Smooth muscle cell (in vitro differentiated cells): ENCODE measurements at regions not wholly inside any gene's neighbourhood (a gene's known extent, or its start where the extent isn't known, plus 50 kb on each side); places are given as distances from the start of the nearest gene placed in this dataset.
A peak's percentile ranks its signal among the peaks of the same experiment; 100 is the strongest.

Source experiments
- DNase-seq: peaks from one replicate; lab custom pipeline; 2025; ENCODE audit not compliant: unreplicated experiment; lab: John Stamatoyannopoulos, UW
- H2AFZ ChIP-seq: fragments of 200-600 bp; sonication (generic); 2 replicates; pipeline ENCODE4 v1.6.0; 2016; ENCODE audit warnings: antibody characterized with exemption, low read depth, mild to moderate bottlenecking
- H3F3A ChIP-seq: fragments of 200-600 bp; sonication (generic); 2 replicates; pipeline ENCODE4 v1.6.0; 2017; ENCODE audit warnings: antibody characterized with exemption, low read depth
- H3K27ac ChIP-seq: fragments of 200-600 bp; sonication (generic); 2 replicates; pipeline ENCODE4 v1.5.1; 2016; ENCODE audit warnings: low read depth, mild to moderate bottlenecking
- H3K27me3 ChIP-seq: fragments of 200-600 bp; sonication (generic); 2 replicates; pipeline ENCODE4 v1.6.1; 2016; ENCODE audit warnings: low read depth, mild to moderate bottlenecking
- H3K36me3 ChIP-seq: fragments of 200-600 bp; sonication (generic); 2 replicates; pipeline ENCODE4 v1.5.1; 2016; ENCODE audit warnings: low read depth
- H3K4me1 ChIP-seq: fragments of 200-600 bp; sonication (generic); 2 replicates; pipeline ENCODE4 v1.5.1; 2016; ENCODE audit warnings: low read depth
- H3K4me2 ChIP-seq: fragments of 200-600 bp; sonication (generic); 2 replicates; pipeline ENCODE4 v1.6.0; 2016; ENCODE audit warnings: mild to moderate bottlenecking
- H3K4me3 ChIP-seq: fragments of 200-600 bp; sonication (generic); 2 replicates; pipeline ENCODE4 v1.5.1; 2016; ENCODE audit warnings: mild to moderate bottlenecking
- H3K79me2 ChIP-seq: fragments of 200-600 bp; sonication (generic); 2 replicates; pipeline ENCODE4 v1.6.0; 2016; ENCODE audit warnings: low read depth, mild to moderate bottlenecking
- H3K9ac ChIP-seq: fragments of 200-600 bp; sonication (generic); 2 replicates; pipeline ENCODE4 v1.6.0; 2016; ENCODE audit warnings: low read depth
- H3K9me3 ChIP-seq: fragments of 200-600 bp; sonication (generic); replicated peaks from 2 replicates; pipeline ENCODE4 v1.5.1; 2016; ENCODE audit warnings: low read depth
- H4K20me1 ChIP-seq: fragments of 200-600 bp; sonication (generic); 2 replicates; pipeline ENCODE4 v1.6.0; 2016; ENCODE audit warnings: low read depth
- WGBS: methylation state at CpG from one replicate; pipeline ENCODE4 v1.1.7; 2016; ENCODE audit warnings: low lambda C conversion rate; 5-methylcytosine and 5-hydroxymethylcytosine counted together
- TF ChIP-seq, protein P1 (sequence below): fragments of 200-600 bp; sonication (generic); IDR thresholded peaks from 2 replicates; pipeline ENCODE4 v1.5.1; 2017; ENCODE audit warnings: borderline replicate concordance, mild to moderate bottlenecking, antibody characterized with exemption; ENCODE audit not compliant: insufficient read depth, poor library complexity, severe bottlenecking

- no peaks in the 10 kb centered on the region for H3F3A ChIP-seq
- TF ChIP-seq, protein P1, sequence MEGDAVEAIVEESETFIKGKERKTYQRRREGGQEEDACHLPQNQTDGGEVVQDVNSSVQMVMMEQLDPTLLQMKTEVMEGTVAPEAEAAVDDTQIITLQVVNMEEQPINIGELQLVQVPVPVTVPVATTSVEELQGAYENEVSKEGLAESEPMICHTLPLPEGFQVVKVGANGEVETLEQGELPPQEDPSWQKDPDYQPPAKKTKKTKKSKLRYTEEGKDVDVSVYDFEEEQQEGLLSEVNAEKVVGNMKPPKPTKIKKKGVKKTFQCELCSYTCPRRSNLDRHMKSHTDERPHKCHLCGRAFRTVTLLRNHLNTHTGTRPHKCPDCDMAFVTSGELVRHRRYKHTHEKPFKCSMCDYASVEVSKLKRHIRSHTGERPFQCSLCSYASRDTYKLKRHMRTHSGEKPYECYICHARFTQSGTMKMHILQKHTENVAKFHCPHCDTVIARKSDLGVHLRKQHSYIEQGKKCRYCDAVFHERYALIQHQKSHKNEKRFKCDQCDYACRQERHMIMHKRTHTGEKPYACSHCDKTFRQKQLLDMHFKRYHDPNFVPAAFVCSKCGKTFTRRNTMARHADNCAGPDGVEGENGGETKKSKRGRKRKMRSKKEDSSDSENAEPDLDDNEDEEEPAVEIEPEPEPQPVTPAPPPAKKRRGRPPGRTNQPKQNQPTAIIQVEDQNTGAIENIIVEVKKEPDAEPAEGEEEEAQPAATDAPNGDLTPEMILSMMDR = no peak
Observed at GRCh38 chr6:47111685-47112084, 69.6 kb upstream of the ADGRF1 start.

DNA sequence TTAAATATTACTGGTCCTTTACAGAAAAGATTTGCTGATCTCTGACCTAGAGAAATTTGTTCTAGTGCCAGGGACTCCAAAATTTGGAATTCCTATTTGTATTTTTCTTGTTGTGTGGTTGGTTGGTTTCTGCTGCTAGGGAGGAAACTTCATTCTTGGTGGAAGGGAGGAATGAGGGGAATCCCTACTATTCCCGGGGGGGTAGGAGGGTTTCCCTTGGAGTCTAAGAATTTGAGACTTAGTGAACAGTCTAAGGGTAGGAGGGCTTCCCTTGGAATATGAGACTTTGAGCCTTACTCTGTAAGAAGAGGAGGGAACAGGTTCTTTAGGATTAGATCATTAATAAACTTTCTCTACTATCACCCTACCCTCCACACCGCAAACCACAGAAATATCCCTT is 67.1 kb upstream of the ADGRF1 start:
- TF ChIP-seq, protein P1 = no peak
- Histone ChIP-seq H3K9ac (no peak overlapping the region), H3K36me3 (no peaks in the 10 kb centered on the region), H3F3A (no peaks in the 10 kb centered on the region), H3K9me3 (no peaks in the 10 kb centered on the region), H3K27ac (peak overlapping the region; percentile 20), H2AFZ (no peak overlapping the region), H3K4me3 (no peak overlapping the region), H3K79me2 (no peaks in the 10 kb centered on the region), H3K4me1 (peaks cover 15% of the 10 kb centered on the region), H3K27me3 (no peaks in the 10 kb centered on the region), H3K4me2 (peak overlapping the region; percentile 18), H4K20me1 (no peaks in the 10 kb centered on the region)
- no peak for DNase-seq
- 56% methylated on average over 2 of the region's 2 CpGs for WGBS

More at GRCh38 chr6:47111685-47112084, 69.6 kb upstream of the ADGRF1 start:
- no peaks in the 10 kb centered on the region for H4K20me1 ChIP-seq
- H3K4me3 ChIP-seq = no peak overlapping the region
- H3K79me2 ChIP-seq = no peaks in the 10 kb centered on the region
- no peaks in the 10 kb centered on the region for H3K36me3 ChIP-seq
- no peaks in the 10 kb centered on the region for H3K9me3 ChIP-seq
- no peaks in the 10 kb centered on the region for H3K27me3 ChIP-seq
- no peak overlapping the region for H3K9ac ChIP-seq
- DNase-seq = no peak
- no peak overlapping the region for H3K4me2 ChIP-seq
- no peak overlapping the region for H2AFZ ChIP-seq
- peak overlapping the region; percentile 30 for H3K27ac ChIP-seq
- H3K4me1 ChIP-seq = peaks cover 6% of the 10 kb centered on the region
- WGBS = 66% methylated on average over 1 of the region's 1 CpG

DNA sequence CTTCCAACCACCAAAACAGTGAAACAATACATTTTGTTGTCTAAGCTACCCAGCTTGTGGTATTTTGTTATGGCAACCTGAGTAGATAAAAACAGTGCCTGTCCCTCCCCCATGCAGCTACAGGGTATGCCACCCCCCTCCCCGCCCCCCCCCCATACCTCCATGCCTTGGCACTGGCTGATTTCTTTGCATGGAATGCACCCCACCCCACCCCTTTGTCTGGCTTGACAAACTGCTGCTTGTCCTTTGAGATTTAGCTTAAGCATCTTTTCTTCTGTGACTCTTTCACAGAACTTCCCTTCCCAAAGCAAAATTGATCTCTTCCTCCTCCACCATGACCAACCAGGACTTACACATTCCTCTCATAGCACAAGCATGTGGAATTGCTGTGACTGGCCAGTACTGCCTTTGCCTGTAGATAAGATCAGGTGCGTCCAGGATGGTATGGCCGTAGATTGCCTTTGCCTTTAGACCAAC is 64.6 kb upstream of the ADGRF1 start:
- no peak overlapping the region for H2AFZ ChIP-seq
- TF ChIP-seq, protein P1 = no peak
- WGBS = 80% methylated on average over 2 of the region's 3 CpGs

GRCh38 chr6:47106216-47106615 is 64.1 kb upstream of the ADGRF1 start:
- Histone ChIP-seq H3K9ac (no peak overlapping the region), H3K27me3 (no peaks in the 10 kb centered on the region), H3K4me1 (peaks cover 12% of the 10 kb centered on the region), H3F3A (no peaks in the 10 kb centered on the region), H3K27ac (peak overlapping the region; percentile 74), H3K4me3 (no peak overlapping the region), H3K79me2 (no peaks in the 10 kb centered on the region), H3K9me3 (no peaks in the 10 kb centered on the region), H3K4me2 (no peak overlapping the region), H4K20me1 (no peaks in the 10 kb centered on the region), H3K36me3 (no peaks in the 10 kb centered on the region), H2AFZ (no peak overlapping the region)
- WGBS = 11% methylated on average over 3 of the region's 3 CpGs
- no peak for DNase-seq
- TF ChIP-seq, protein P1 = no peak

More for the DNA sequence above, 64.6 kb upstream of the ADGRF1 start:
- Histone ChIP-seq H3K4me2 (no peak overlapping the region), H3K27me3 (no peaks in the 10 kb centered on the region), H3K27ac (peak overlapping the region; percentile 74), H3F3A (no peaks in the 10 kb centered on the region), H3K9me3 (no peaks in the 10 kb centered on the region), H3K36me3 (no peaks in the 10 kb centered on the region), H3K4me3 (no peak overlapping the region), H3K4me1 (peaks cover 13% of the 10 kb centered on the region), H3K79me2 (no peaks in the 10 kb centered on the region), H4K20me1 (no peaks in the 10 kb centered on the region), H3K9ac (peak overlapping the region; percentile 44)
- no peak for DNase-seq
